Smooth muscle cell (in vitro differentiated cells): ENCODE measurements at regions not wholly inside any gene's neighbourhood (a gene's known extent, or its start where the extent isn't known, plus 50 kb on each side); places are given as distances from the start of the nearest gene placed in this dataset.

Source experiments
- DNase-seq: peaks from one replicate; lab custom pipeline; 2025; ENCODE audit not compliant: unreplicated experiment; lab: John Stamatoyannopoulos, UW
- H2AFZ ChIP-seq: fragments of 200-600 bp; sonication (generic); 2 replicates; pipeline ENCODE4 v1.6.0; 2016; ENCODE audit warnings: antibody characterized with exemption, low read depth, mild to moderate bottlenecking
- H3F3A ChIP-seq: fragments of 200-600 bp; sonication (generic); 2 replicates; pipeline ENCODE4 v1.6.0; 2017; ENCODE audit warnings: antibody characterized with exemption, low read depth
- H3K27ac ChIP-seq: fragments of 200-600 bp; sonication (generic); 2 replicates; pipeline ENCODE4 v1.5.1; 2016; ENCODE audit warnings: low read depth, mild to moderate bottlenecking
- H3K27me3 ChIP-seq: fragments of 200-600 bp; sonication (generic); 2 replicates; pipeline ENCODE4 v1.6.1; 2016; ENCODE audit warnings: low read depth, mild to moderate bottlenecking
- H3K36me3 ChIP-seq: fragments of 200-600 bp; sonication (generic); 2 replicates; pipeline ENCODE4 v1.5.1; 2016; ENCODE audit warnings: low read depth
- H3K4me1 ChIP-seq: fragments of 200-600 bp; sonication (generic); 2 replicates; pipeline ENCODE4 v1.5.1; 2016; ENCODE audit warnings: low read depth
- H3K4me2 ChIP-seq: fragments of 200-600 bp; sonication (generic); 2 replicates; pipeline ENCODE4 v1.6.0; 2016; ENCODE audit warnings: mild to moderate bottlenecking
- H3K4me3 ChIP-seq: fragments of 200-600 bp; sonication (generic); 2 replicates; pipeline ENCODE4 v1.5.1; 2016; ENCODE audit warnings: mild to moderate bottlenecking
- H3K79me2 ChIP-seq: fragments of 200-600 bp; sonication (generic); 2 replicates; pipeline ENCODE4 v1.6.0; 2016; ENCODE audit warnings: low read depth, mild to moderate bottlenecking
- H3K9ac ChIP-seq: fragments of 200-600 bp; sonication (generic); 2 replicates; pipeline ENCODE4 v1.6.0; 2016; ENCODE audit warnings: low read depth
- H3K9me3 ChIP-seq: fragments of 200-600 bp; sonication (generic); replicated peaks from 2 replicates; pipeline ENCODE4 v1.5.1; 2016; ENCODE audit warnings: low read depth
- H4K20me1 ChIP-seq: fragments of 200-600 bp; sonication (generic); 2 replicates; pipeline ENCODE4 v1.6.0; 2016; ENCODE audit warnings: low read depth
- CTCF ChIP-seq: fragments of 200-600 bp; sonication (generic); IDR thresholded peaks from 2 replicates; pipeline ENCODE4 v1.5.1; 2017; ENCODE audit warnings: borderline replicate concordance, mild to moderate bottlenecking, antibody characterized with exemption; ENCODE audit not compliant: insufficient read depth, poor library complexity, severe bottlenecking
- WGBS: methylation state at CpG from one replicate; pipeline ENCODE4 v1.1.7; 2016; ENCODE audit warnings: low lambda C conversion rate; 5-methylcytosine and 5-hydroxymethylcytosine counted together

DNA sequence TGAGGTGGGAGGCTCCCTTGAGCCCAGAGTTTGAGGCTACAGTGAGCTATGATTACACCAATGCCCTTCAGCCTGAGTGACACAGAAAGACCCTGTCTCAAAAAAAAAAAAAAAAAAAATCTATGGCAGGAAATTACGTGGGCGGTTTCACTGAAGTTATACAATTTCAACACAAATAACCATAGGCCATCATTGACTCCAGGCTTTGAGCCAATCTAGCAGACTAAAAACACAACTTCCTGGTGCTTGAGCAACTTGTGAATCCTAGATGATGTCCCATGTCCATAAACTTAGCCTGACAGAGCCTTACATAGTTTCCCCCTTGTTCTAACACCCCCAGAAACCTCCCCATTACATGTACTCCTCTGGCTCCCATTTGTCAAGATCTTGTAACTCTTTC, 131.8 kb downstream of the QRSL1 start:
- Histone ChIP-seq H2AFZ (no peak overlapping the region), H3K4me1 (no peaks in the 10 kb centered on the region), H3F3A (no peaks in the 10 kb centered on the region), H3K27me3 (no peaks in the 10 kb centered on the region), H3K9me3 (no peaks in the 10 kb centered on the region), H3K79me2 (no peaks in the 10 kb centered on the region), H3K27ac (no peak overlapping the region), H3K9ac (no peak overlapping the region), H4K20me1 (no peaks in the 10 kb centered on the region), H3K4me2 (no peak overlapping the region), H3K4me3 (no peak overlapping the region), H3K36me3 (no peaks in the 10 kb centered on the region)
- no peak for DNase-seq
- no peak for TF ChIP-seq CTCF
- 89% methylated on average over 2 of the region's 2 CpGs for WGBS

GRCh38 chr6:106759112-106759511, 129.7 kb downstream of the QRSL1 start:
- Histone ChIP-seq H3K79me2 (no peaks in the 10 kb centered on the region), H3K9me3 (no peaks in the 10 kb centered on the region), H3K4me3 (no peak overlapping the region), H3K36me3 (no peaks in the 10 kb centered on the region), H4K20me1 (no peaks in the 10 kb centered on the region), H3K4me2 (no peak overlapping the region), H3K4me1 (no peaks in the 10 kb centered on the region), H3K27ac (no peak overlapping the region), H3K9ac (no peak overlapping the region), H2AFZ (no peak overlapping the region), H3K27me3 (no peaks in the 10 kb centered on the region), H3F3A (no peaks in the 10 kb centered on the region)
- no peak for DNase-seq
- no peak for TF ChIP-seq CTCF
- WGBS, result 97% methylated on average over 2 of the region's 2 CpGs

DNA sequence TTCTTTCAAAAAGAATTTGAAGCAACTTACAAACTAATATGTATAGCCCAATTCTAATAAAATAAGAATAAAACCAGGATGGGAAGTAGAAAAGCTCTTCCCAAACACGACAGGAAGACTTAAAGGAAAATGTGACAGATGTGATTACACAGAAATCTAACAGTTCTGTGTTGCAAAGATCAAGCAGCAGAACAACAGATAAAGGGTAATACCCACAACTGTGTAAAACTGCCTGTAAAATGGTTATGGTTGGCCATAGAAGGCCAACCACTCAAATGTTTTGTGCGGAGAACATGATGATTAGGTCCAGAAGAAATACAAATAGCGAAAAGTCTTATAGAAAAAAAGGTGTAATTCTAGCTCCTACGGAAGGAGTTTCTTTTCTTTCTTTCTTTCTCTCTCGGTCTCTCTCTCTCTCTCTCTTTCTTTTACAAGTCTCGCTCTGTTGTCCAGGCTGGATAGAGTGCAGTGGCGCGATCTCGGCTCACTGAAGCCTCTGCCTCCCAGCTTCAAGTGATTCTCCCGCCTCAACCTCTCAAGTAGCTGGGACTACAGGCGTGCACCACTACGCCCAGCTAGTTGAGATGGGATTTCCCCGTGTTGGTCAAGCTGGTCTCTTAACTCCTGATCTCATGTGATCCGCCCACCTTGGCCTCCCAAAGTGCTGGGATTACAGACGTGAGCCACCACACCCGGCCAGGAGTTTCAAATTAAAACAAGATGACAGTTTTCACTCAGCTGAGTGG, 128.5 kb downstream of the QRSL1 start:
- H3K27ac ChIP-seq, result peak overlapping the region; percentile 1
- no peaks in the 10 kb centered on the region for H3F3A ChIP-seq
- no peak for TF ChIP-seq CTCF
- H2AFZ ChIP-seq, result peak overlapping the region; percentile 78
- H3K4me1 ChIP-seq, result no peaks in the 10 kb centered on the region
- H3K4me2 ChIP-seq, result peak overlapping the region; percentile 70
- 45% methylated on average over 13 of the region's 16 CpGs for WGBS
- H3K4me3 ChIP-seq, result no peak overlapping the region
- no peaks in the 10 kb centered on the region for H3K79me2 ChIP-seq
- DNase-seq, result no peak
- H3K9ac ChIP-seq, result peak overlapping the region; percentile 9
- no peaks in the 10 kb centered on the region for H3K9me3 ChIP-seq
- no peaks in the 10 kb centered on the region for H3K36me3 ChIP-seq
- no peaks in the 10 kb centered on the region for H3K27me3 ChIP-seq
- no peaks in the 10 kb centered on the region for H4K20me1 ChIP-seq

GRCh38 chr6:106757267-106757666, 127.9 kb downstream of the QRSL1 start:
- Histone ChIP-seq H3K9me3 (no peaks in the 10 kb centered on the region), H3K4me2 (peak overlapping the region; percentile 70), H3F3A (no peaks in the 10 kb centered on the region), H3K36me3 (no peaks in the 10 kb centered on the region), H2AFZ (no peak overlapping the region), H3K9ac (no peak overlapping the region), H3K27ac (peak overlapping the region; percentile 1), H3K4me3 (no peak overlapping the region), H4K20me1 (no peaks in the 10 kb centered on the region), H3K27me3 (no peaks in the 10 kb centered on the region), H3K4me1 (no peaks in the 10 kb centered on the region), H3K79me2 (no peaks in the 10 kb centered on the region)
- no peak for TF ChIP-seq CTCF
- DNase-seq, result no peak
- 39% methylated on average over 2 of the region's 2 CpGs for whole genome bisulfite sequencing
